NCI-H345 treated with DMSO at 0.1 percent for 48 hours (cell line): ENCODE measurements at regions not wholly inside any gene's neighbourhood (a gene's known extent, or its start where the extent isn't known, plus 50 kb on each side); places are given as distances from the start of the nearest gene placed in this dataset.

Source experiments
- DNase-seq: peaks from one replicate; lab custom pipeline; 2025; ENCODE audit not compliant: unreplicated experiment; lab: John Stamatoyannopoulos, UW

DNA sequence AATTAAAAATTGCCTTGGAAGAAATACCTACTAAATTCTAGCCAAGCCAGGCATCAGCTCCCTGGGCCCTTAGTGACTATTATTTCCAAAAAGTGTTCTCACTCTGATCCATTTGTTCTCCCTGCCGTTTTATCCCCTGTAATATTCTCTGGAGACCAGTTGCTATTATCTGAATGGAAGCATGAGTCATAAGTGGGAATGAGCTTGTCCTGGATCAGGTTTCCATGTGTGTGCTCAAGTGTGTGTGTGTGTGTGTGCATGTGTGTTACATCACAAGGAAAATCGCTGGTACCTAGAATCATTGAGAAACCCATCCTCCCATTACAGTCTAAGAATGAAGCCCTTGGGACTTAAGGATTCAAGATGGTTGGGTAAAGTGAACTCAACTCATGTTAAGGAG lies 130.3 kb upstream of the CXCR4 start:
- peak; percentile 5 for DNase-seq

DNA sequence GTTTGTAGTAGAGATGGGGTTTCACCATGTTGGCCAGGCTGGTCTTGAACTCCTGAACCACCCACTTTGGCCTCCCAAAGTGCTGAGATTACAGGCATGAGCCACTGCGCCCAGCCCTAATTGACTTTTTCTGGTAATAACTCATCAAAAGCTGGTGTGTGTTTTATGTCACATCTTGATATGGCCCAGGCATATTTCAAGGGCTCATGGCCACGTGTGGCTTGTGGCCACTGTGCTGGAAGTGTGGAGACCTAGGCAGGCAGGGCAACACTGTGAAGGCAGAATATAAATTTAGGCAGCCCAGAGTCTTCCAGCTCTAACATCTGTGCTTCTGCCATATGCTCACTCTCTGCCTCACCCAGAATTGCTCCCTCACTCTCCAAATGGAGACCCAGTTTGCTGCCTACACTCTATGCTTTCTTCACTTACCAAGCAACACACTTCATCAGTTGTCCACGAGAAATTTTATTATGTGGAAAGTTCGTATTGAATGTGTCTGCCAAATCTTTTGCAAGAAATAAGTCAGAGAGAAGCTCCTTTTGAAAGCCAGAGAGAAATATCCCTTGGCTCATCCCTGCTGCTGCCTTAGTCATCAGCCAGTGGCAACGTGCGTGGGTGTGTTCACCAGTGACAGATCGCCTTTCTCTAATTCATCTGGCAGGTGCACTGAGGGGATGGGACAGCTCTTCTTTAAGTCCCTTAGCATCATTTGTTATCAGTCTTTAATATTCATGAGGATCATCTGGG lies 129.4 kb upstream of the CXCR4 start:
- no peak for DNase-seq

DNA sequence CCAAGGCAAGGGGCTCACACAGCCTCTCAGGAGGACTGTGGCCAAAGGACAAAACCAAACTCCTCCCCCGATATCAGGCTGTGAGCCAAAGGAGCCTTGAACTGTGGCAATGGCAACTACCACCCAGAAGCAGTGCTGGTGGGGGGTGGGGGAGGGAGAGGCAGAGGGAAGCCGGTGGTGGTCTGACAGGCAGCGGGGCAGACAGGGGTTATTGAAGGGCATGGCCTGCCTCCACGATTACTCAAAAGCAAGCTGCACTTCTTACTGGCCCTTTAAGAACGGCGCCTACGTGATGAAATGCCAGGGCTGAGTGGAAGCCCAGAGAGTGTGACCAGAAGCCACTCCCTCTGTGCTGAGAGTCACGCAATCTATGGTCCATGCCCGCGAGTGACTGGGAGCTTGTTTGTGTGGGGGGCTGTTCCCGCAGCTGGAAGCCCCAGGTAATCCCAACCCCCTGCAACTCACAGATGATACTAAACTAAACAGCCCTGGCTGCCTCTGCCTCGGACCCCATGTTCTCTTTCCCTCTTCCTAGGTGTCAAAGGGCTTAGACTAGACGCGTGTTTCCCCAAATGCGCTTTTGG lies 128.2 kb upstream of the CXCR4 start:
- DNase-seq = no peak

DNA sequence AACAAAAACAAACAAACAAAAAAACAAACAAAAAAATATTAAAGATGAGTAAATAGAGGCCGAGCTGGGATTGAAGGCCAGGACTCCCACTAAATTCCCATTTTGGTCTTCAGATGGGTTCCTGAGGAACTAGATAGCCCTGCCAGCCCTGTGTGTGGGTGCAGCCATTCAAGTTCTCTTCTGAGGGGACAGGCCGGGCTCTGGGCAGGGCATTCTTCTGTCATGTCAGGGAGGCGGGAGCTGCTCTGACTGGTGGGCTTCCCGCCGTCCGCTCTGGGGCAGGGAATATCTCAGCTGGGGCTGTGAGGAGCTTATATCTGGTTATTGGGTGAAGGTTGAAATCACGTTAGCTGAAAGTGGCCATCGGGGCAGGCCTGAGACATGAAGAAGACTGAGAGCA lies 127.3 kb upstream of the CXCR4 start:
- DNase-seq = no peak

DNA sequence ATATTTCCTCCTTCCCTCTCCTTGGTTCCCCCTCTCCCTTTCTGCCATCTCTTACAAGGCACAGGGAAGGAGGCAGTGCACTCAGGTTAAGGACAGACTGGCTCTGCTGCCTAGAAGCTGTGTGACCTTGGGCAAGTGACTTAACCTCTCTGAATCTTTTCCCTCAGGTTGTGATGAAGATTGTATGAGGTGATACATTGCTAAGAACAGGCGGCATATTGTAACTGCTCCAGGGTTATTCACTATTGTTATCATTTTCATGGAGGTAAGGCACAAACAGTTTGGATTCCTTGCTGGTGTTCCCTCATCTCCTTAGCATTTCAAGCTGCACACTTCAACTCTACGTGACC lies 126.6 kb upstream of the CXCR4 start:
- no peak for DNase-seq

DNA sequence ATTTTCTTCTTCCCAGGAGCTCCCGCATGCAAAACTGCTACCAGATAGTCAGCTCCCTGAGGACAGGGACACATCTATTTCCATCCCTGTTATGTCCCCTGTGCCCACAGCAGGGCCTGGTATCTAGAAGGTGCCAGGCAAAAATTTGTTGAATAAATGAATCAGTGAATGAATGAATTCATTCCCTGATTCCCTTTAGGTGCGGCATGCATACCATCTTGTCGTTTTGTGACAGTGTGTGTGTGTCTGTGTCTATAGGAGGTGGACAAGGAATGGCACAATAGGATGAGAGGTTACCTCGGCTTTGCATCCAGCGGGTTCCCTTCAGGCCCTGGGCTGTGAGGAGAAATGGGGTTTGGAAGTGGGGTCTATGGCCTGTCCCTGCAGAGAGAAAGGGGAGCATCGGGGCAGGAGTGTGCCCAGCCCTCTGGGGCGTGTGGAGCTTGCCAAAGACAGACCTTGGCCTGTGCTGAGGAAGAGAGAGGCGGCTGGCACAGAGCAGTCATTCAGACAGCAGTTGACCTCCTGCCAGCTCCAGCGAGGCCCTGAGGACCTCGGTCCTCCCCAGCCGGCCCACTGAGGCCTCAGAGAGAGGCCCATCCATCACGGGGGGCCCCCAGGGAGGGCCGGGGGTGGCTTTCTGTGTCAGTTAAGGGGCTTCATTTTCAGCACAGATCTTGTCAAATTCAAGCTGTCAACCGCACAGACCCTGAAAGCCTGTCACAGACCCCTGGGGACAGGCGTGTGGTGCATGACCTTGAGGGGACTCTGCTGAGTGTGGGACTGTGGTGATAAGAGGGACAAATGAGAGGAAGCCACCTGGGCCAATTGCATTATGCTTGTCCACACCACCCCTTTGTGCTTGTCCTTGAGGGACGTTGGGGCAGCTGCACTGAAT lies 125.9 kb upstream of the CXCR4 start:
- no peak for DNase-seq

DNA sequence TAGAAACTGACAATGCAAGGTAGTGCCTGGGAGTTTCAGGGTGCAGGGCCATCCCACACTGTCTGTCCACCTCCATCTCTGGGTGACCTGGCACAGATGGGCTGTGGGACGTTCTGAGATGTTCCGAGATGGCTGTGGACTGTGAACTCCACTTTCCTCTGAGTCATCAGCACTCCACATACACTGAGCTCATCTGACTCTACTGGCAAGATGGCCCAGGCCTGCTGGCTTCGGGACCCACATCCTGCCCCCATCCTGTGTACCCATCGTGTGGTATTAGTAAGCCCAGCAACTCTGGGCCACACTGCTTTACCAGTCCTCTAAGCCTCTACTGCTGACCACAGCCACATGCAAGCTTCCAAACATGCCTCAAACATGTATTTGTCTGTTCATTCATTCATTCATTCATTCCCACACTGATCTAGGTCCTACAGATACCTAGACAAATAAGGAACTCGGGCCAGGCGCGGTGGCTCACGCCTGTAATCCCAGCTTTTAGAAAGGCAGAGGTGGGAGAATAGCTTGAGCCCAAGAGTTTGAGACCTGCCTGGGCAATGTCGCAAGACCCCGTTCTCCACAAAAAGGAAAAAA lies 124.8 kb upstream of the CXCR4 start:
- no peak for DNase-seq

DNA sequence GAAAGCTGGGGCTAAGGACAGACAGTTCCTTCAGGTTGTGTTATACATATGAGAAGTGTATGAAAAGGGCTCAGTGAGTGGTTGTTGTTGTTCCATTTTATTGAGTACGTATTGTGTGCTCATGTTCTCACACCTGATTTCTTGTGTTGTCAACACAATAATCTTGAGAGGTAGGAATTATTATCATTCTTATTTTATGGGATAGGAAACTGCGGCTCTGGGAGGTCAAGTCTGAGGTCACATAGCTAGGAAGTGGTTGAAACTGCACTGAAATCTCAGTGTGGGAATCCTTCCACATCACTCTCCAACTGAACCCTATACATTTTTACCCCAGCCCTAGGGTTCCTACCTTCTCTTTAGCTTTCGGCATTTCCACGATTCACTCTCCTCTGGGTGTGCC lies 124.2 kb upstream of the CXCR4 start:
- DNase-seq = no peak

DNA sequence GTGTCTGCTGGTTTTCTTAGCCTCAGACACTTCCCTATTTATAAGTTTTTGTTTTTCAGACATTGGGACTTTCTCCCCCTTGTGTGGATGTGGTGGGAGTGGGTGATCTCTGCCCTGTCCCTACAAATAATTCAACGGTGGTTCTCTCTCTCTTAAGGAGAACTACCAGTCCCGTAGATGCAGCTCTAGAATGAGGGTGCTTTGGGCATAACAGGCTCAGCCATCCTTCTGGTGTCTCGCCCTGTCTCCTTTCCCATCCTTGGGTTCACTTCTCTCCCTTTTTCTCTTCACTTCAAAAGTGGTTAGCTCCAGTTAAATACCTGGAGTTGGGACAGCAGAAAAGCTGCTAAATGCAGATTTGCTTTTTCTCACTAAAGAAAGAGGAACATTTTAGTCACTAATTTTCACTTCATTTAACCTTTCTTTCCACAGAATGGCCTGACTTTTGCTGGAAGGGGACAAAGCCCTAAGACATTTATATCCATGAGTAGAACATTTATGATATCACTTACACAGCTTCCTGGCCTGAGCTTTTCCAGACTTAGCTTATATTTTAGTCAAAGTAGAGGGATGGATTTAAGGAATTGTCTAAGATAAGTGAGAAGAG lies 121.2 kb upstream of the CXCR4 start:
- no peak for DNase-seq

DNA sequence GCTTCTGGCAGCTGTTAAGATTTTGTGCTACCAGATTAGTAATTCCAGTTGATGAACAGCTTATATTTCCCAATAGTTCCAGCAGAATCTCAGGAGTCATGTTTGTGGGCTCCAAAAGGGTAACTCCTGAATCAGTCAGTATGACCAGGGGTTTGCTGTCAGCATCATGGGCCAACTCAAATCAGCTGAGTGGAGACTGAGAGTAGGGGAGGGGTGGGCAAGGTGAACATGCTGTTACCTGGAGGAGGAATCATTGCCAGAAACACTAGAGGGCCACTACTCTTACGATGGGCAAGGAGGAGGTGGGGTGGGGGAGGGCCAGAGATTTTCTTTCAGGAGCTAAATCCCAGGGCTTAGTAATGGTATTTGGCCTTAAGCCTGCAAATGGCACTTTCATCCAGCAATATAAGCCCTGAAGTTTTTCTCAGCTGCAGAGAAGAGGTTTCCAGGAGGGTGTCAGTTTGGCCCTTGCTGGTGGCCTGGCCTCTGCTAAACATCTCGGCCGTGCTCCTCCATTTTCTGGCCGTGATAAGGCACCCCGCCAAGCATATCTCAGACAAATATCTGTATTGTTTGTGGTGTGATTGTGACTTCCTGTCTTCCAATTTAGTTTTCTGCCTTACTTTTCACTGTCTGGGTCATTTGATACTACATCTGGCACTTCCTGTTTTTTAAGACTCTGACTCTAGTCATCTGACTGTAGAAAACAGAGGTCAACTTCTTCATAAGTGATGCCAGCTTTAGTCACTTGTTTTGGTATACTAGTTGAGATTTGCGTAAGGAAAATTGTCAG lies 120.5 kb upstream of the CXCR4 start:
- no peak for DNase-seq

DNA sequence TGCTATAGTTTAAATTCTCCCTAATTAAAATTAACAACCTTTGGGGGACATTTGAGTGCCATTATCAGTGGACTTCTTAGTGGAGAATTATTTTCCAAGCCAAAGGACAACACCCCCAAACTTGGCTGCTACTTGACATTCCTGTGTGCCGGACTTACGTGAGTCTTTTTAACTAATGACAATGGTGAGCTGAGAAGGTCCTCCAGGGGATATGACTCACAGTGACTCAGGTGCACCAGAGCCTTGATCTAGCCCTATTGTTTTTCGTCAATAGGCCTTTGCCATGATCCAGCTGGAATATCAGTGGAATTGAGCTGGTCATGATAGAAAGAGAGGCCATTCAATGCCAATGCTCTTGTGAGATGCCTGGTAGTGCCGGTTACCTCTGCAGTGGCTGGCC lies 118.1 kb upstream of the CXCR4 start:
- no peak for DNase-seq

DNA sequence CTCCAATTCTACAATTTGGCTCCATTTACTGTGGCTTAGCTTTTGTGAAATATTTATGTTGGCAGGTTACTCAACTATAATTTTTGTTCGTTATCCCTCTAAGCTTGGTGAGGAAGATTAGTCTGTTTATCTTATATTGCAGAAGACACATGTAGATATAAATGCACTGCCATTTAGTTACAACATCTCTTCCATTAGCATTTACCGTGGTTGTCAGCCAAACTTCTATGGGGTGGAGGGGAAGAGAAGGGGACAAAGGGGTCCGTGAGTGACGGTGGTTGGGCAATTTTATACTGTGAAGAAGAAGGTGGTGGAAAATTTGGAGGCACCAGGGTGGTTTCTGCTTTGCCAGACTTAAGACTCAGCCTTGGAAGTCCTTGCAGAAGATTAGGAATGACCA lies 117.6 kb upstream of the CXCR4 start:
- no peak for DNase-seq

DNA sequence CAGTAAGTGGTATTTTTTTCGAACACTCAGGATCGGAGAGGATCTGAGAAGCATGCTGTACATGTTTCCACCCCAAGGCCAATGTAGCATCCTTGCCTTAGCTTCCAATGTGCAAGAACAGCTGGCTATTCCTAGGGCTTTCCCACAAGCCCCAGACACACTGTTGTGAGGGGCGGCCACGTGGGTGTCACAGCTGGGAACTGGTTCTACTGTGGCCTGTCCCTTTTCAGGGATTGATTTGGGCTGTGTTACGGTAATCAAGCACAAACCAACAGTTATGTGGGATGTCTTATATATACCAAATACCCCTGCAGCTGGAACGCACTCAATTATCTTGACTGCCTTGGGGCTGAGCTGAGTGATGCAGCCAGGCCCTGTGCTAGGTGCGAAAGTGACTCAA lies 116.3 kb upstream of the CXCR4 start:
- no peak for DNase-seq

DNA sequence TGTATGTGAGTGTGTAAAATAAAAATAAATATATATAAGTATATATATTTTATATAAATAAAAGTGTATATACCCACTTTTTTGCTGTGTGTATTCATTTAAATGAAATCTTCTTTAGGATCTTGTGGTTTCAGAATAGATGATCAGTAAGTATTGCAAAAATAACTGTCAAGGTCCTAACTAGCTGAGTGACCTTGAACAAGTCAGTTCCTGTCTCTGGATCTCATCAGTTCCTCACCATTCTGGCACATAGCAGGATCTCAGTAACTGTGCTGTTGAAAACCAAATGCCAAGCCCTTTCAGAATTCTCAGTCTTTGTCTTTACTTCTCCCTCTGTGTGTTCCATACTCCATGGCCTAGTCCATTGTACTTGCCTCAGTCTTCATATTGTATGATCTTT lies 115.3 kb upstream of the CXCR4 start:
- DNase-seq = no peak

DNA sequence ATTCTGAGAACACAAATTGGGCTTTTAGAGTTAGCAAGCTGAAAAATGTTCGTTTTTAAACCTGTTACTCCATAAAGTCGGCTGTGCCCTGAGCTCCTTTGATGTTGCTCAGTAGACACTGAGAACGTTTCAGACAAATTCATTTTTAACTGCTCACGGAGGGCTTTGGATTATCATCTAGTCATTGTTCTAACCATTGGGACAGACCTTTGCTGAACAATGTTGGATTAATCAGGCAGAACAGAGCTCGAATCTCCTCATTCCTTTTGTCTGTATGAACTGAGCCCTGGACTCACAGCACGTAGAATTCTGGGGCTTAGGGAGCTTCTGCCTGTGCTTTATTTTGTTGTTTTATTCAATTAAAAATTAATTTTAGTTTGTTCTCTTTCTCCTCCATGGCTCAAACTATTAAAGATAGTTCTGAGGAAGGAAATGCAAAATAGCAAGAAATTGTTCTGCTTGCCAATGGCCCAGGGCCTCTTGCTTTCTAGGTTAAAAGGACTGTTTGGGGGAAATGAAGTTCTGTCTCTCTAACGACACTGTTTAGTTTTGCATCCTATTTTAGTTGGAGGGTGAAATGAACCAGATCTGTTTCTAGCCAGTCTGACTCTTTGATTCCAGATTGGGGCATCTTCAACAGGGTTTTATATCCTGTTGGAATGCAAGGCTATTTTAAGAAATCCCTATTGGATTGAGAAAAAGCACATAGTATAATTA lies 114.7 kb upstream of the CXCR4 start:
- DNase-seq = no peak

DNA sequence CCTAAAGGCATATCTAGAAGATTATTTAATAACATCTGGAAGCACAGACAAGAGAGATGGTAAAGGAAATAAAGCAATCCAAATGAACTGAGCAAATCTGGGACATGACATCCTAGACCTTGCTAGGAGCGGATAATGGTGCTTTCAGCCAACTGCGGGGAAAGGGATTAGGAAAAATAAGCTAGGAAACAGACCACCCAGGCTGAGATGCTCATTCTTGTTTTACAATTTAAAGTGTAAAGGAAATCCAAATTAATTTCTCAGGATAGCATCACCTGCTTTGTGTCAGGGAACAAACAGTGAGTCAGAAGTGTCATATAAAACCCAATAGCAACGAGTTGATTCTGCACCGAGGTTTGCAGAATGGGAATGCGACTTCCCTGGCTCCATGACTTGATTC lies 112.5 kb upstream of the CXCR4 start:
- no peak for DNase-seq

DNA sequence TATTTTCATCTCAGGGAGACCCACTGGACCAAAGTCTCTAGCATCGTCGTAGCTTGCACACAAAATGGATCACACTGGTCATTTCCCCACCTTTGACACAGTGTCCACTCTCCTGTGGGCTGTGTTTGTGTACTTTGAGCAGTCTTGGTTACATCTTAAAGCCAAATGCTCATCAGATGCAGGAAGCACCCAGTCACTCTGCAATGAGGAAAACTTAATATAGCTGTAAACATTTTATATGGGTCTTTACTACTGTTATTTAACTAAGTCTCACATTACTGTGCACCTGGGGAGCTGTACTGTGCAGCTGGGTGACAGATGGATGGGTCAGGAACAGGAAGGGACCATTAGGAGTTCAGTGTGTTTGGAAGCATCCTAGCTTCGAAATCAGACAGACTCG lies 109.0 kb upstream of the CXCR4 start:
- no peak for DNase-seq

DNA sequence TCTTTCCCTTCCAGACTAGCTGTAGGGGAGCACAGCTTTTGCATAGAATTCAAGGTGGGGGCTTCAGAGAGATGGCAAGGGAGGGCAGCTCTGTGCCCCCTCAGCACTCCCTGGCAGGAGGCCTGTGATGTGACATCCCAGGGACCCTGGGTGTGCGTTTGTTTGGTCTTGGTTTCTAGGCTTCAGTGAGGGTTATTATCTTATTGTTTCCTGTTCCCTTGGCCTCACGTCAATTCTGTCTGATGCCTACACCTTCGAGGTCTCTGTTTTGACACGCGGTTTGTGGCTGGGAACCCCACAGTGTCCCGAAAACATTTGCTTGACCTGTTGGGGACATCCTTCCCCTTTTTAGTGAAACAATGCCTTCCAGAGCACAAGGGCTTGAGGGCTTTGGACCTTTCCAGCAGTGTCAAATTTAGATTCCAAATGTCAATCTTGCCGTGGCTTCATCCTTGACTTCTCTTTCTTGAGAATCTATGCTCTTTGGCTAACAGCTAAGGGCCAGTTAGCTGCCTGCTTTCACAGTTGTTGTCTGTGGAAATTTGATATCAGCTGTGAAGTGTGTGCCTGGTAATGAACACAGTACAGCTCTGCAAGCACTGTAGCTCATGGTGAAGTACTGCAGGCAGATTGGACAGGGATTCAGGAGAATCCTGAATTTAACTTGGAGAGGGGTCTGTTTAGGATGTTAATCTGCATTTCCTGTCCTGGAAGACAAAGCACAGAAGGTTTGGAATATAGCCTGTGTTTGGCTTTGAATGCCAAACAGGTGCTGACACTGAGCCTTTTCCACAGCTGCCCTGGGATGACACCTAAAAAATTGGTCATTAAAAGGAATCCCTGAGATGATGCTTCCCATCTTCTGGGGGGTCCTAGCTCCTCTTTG lies 108.2 kb upstream of the CXCR4 start:
- no peak for DNase-seq

DNA sequence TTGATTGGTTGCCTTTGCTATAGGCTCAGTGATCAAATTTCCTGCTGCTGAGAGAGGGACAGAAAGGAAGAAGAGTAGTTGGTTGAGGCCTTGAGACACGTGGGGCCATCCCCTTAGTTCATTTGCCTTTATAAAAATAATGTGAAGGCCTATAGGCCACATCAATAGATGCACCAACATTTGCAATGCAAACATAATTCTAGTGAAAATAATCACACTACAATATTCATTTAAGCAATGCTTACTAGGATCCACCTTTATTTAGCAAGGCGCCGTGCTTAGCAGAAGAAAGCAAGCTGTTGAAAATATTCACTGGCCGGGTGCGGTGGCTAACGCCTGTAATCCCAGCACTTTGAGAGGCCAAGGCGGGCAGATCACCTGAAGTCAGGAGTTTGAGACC lies 105.3 kb upstream of the CXCR4 start:
- DNase-seq = no peak
